MCF 10A (cell line): ENCODE measurements at regions not wholly inside any gene's neighbourhood (a gene's known extent, or its start where the extent isn't known, plus 50 kb on each side); places are given as distances from the start of the nearest gene placed in this dataset.

Source experiments
- BruUV-seq: library from RNA; stranded (reverse); fragments of 400-500 nt; replicated peaks from 2 replicates; lab custom pipeline; 2021; lab: Mats Ljungman, UMichigan
- CTCF ChIA-PET: fragments of 300-600 bp; sonication (Branson Sonifier 250); formaldehyde crosslinking; extraction: SDS; loops from one replicate; lab custom pipeline; 2021; ENCODE audit warnings: antibody characterized with exemption, inconsistent platforms; lab: Yijun Ruan, JAX
- POLR2A ChIA-PET: fragments of 300-600, 350-650 bp; sonication (Branson Sonifier 250); formaldehyde crosslinking; extraction: SDS; loops from one replicate; lab custom pipeline; 2020; ENCODE audit warnings: antibody characterized with exemption, inconsistent platforms; lab: Yijun Ruan, JAX
- DNase-seq: peaks from one replicate; pipeline ENCODE4 v3.0.0-alpha.2; 2018; ENCODE audit not compliant: unreplicated experiment
- H3K27ac Mint-ChIP-seq: one replicate; pipeline ENCODE4 v1.8.0; 2022; ENCODE audit warnings: mild to moderate bottlenecking, low read depth, mixed read lengths; ENCODE audit not compliant: unreplicated experiment
- H3K27me3 Mint-ChIP-seq: one replicate; pipeline ENCODE4 v1.8.0; 2022; ENCODE audit warnings: mixed read lengths; ENCODE audit not compliant: insufficient read depth, unreplicated experiment
- H3K36me3 Mint-ChIP-seq: one replicate; pipeline ENCODE4 v1.8.0; 2022; ENCODE audit warnings: mild to moderate bottlenecking, moderate library complexity, mixed read lengths; ENCODE audit not compliant: insufficient read depth, unreplicated experiment
- H3K4me1 Mint-ChIP-seq: one replicate; pipeline ENCODE4 v1.8.0; 2022; ENCODE audit warnings: mixed read lengths; ENCODE audit not compliant: insufficient read depth, unreplicated experiment
- H3K4me3 Mint-ChIP-seq: one replicate; pipeline ENCODE4 v1.8.0; 2022; ENCODE audit warnings: mild to moderate bottlenecking, moderate library complexity, mixed read lengths; ENCODE audit not compliant: unreplicated experiment
- H3K9me3 Mint-ChIP-seq: one replicate; pipeline ENCODE4 v1.8.0; 2022; ENCODE audit warnings: mixed read lengths; ENCODE audit not compliant: unreplicated experiment
- CTCF ChIP-seq: fragments of 200-600 bp; IDR thresholded peaks from one replicate; pipeline ENCODE4 v1.8.0; 2022; ENCODE audit warnings: antibody characterized with exemption, mild to moderate bottlenecking; ENCODE audit not compliant: unreplicated experiment
- intact Hi-C: fragments of 100-400 bp; cut with micrococcal nuclease; formaldehyde crosslinking; loops from 2 replicates; pipeline ENCODE4 v1.14.1; 2022

DNA sequence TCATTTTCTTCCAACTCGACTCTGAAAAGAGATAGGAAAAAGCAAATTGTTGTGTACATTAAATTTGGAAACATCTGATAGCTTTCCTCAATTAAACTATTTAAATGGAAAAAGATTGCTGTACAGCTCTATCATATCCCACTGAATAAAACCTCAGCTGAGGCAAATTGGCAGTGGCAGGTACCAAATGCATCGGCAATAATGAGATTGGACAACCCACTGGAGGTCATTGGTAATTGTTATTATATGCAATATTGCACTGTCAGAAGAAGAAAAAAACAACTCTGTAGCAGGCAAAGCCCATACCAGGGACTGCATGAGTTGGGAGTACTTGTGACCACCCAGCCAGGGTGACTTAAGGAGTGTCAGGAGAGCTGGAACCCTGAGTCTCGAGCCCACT, 291.6 kb upstream of the SKOR2 start:
- CTCF ChIA-PET: interaction anchor here (0.6 kb wide), 1 partner anchor 206 kb away, joined by 3 read pairs; no protein-coding TSS in a partner anchor
- no peaks in the 10 kb centered on the region for H3K9me3 Mint-ChIP-seq
- no peaks in the 10 kb centered on the region for H3K4me1 Mint-ChIP-seq
- TF ChIP-seq CTCF: no peak
- H3K27me3 Mint-ChIP-seq: peaks cover 72% of the 10 kb centered on the region
- no peak overlapping the region for H3K4me3 Mint-ChIP-seq
- POLR2A ChIA-PET: no interaction called here
- no TSS peak for BruUV-seq
- no peaks in the 10 kb centered on the region for H3K36me3 Mint-ChIP-seq
- intact Hi-C loops: no loop called here
- no peak for DNase-seq
- H3K27ac Mint-ChIP-seq: no peak overlapping the region

DNA sequence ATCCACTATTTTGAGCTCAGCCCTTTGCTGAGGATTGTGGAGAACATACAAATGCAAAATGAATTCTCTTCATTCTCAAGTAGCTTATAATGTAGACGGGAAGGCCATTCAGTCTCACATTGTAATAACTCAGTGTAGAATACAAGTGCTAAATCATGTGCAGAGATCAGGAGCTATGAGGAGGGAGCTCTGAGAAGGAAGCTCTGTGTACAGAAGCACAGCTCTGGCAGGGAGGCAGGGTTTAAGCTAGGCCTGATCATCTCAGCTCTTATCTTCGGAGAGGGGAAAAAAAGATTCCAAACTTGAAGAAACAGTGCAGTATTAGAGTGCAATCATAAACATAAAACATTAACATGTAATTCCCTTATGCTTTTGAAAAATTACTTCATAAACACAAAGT, 291.1 kb upstream of the SKOR2 start:
- TF ChIP-seq CTCF: no peak
- intact Hi-C loops: no loop called here
- no peak overlapping the region for H3K4me3 Mint-ChIP-seq
- DNase-seq: no peak
- no peaks in the 10 kb centered on the region for H3K9me3 Mint-ChIP-seq
- BruUV-seq: no TSS peak
- H3K36me3 Mint-ChIP-seq: no peaks in the 10 kb centered on the region
- no peak overlapping the region for H3K27ac Mint-ChIP-seq
- ChIA-PET CTCF (interaction anchor here (0.6 kb wide), 1 partner anchor 205 kb away, joined by 3 read pairs; no protein-coding TSS in a partner anchor), POLR2A (no interaction called here)
- H3K4me1 Mint-ChIP-seq: no peaks in the 10 kb centered on the region
- peaks cover 72% of the 10 kb centered on the region for H3K27me3 Mint-ChIP-seq

DNA sequence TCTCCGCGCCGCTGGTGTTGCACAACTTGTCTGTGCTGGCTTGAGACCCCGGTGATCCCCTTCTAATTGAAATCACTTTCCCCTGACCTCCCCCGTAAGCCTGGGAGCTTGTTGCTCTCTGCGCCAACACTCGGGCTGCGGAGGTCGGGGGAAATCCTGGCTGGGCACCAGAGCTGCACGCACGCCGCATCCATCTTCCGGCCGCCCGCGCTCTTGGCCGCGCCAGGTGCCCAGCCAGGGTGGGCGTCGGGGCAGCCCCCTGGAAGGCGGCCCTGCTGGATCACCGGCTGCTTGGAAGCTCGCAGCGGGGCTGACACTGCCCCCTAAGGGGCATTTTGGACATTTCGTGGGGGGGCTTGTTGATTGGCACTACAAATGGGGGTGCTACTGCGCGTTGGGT, 280.3 kb upstream of the SKOR2 start:
- BruUV-seq: no TSS peak
- Mint-ChIP-seq H3K27ac (no peak overlapping the region), H3K4me1 (no peaks in the 10 kb centered on the region), H3K4me3 (no peak overlapping the region), H3K9me3 (no peaks in the 10 kb centered on the region), H3K36me3 (no peaks in the 10 kb centered on the region), H3K27me3 (peaks cover 15% of the 10 kb centered on the region)
- ChIA-PET CTCF (interaction anchor here (0.9 kb wide), 1 partner anchor 53 kb away, joined by 3 read pairs; no protein-coding TSS in a partner anchor), POLR2A (no interaction called here)
- no peak for DNase-seq
- TF ChIP-seq CTCF: no peak
- intact Hi-C loops: no loop called here

DNA sequence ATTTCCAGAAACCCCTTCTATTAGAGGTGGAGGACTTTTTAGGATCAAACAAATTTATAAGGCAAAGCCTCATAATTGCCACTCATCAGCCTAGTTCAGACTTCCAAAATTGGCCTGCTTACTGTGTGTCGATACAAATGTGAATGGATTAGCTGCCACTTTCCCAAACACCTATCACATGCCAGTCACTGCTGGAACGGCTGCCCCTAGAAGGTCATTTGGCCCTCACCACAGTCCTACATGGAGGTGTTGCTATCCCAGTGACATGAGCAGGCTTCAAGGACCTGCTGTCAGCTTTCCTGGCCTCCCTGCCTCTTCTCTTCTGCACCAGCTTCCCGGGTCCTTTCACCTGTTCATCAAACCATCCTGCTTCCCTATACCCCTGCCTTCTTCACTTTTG, 279.2 kb upstream of the SKOR2 start:
- no peak for DNase-seq
- no peaks in the 10 kb centered on the region for H3K9me3 Mint-ChIP-seq
- H3K4me3 Mint-ChIP-seq: no peak overlapping the region
- peaks cover 15% of the 10 kb centered on the region for H3K27me3 Mint-ChIP-seq
- no peak overlapping the region for H3K27ac Mint-ChIP-seq
- intact Hi-C loops: no loop called here
- no peaks in the 10 kb centered on the region for H3K4me1 Mint-ChIP-seq
- no peak for TF ChIP-seq CTCF
- no peaks in the 10 kb centered on the region for H3K36me3 Mint-ChIP-seq
- POLR2A ChIA-PET: no interaction called here
- CTCF ChIA-PET: no interaction called here
- BruUV-seq: no TSS peak
